HG03064 (cell line): ENCODE measurements at regions not wholly inside any gene's neighbourhood (a gene's known extent, or its start where the extent isn't known, plus 50 kb on each side); places are given as distances from the start of the nearest gene placed in this dataset.

Source experiments
- ATAC-seq: cut with Tn5 transposase; IDR thresholded peaks from one replicate; pipeline ENCODE4 v1.9.1; 2021; ENCODE audit warnings: low read depth; ENCODE audit not compliant: unreplicated experiment

DNA sequence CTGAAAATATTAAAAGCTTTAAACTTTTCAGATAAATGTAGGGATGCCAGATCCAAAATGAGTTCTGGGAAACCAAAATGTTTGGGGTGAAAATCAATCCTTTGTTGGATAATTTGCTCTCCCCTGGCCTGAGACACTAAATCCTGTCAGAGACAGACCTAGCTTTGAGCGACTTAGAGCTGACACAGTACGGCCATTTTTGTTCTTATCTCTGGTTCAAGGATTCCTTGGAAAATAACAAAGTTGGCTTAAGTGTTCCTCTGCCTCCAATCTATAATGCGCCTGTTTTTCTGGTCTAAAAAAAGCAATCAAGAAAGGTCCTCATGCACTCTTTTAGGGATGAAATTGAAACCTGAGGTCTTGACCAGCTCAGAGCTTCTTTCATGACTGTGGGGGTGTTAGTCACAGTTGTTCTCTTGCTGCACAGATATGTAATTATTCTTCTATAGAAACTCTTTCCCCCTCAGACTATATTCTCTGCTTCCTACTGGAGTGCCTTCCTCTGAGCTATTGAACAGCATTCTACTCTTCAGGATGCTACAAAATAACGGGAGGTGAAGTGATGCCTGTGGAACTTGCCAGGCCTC is 52.3 kb upstream of the EGLN3 start:
- no peak for ATAC-seq
